GM19351 (cell line): ENCODE measurements at regions not wholly inside any gene's neighbourhood (a gene's known extent, or its start where the extent isn't known, plus 50 kb on each side); places are given as distances from the start of the nearest gene placed in this dataset.
A peak's percentile ranks its signal among the peaks of the same experiment; 100 is the strongest.
"Not testable (repeated sequence)": the region's sequence is repeated elsewhere in the genome, so short reads cannot be mapped to it uniquely, and the experiment has no call there.

Experiments
- ATAC-seq: cut with Tn5 transposase; IDR thresholded peaks from one replicate; pipeline ENCODE4 v1.9.1; 2021; ENCODE audit warnings: mild to moderate bottlenecking, moderate library complexity; ENCODE audit not compliant: unreplicated experiment

DNA sequence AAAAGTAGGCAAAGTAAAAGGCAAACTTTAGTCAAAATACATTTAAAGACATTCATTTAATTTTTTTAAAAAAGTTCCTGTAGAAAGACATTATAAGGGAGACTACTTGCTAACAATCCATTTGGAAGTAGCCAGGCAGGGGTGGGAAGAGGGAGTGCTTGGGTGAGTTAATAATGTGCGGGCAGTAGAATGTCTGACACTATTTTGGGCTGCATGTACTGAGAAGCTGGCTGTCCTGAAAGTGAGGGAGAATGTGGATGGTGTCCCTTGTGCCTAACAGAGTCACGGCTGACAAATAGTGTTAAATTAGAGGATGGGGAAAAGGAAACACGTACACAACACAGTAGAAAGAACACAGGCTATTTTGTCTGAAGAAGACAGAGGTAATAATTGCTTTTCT lies 142.5 kb downstream of the LCA5 start:
- ATAC-seq = no peak

DNA sequence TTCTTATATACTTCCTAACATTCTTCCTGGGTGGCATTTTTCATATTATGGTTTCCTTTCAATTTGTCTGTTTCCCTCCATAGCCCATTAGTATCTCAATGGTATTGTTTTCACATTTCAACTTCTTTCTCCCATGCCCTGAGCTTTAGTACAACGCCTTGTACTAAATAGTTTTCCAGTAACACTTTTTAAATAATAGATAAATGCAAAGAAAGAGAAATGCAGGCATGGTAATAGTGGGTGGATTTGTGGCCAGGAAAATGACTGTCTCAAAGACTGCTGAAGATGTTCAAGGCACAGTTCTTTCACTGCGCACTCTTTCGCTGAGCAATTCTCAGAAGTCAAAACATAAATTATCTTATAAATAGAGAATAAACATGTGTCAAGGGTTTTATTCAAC lies 145.1 kb downstream of the LCA5 start:
- no peak for ATAC-seq

DNA sequence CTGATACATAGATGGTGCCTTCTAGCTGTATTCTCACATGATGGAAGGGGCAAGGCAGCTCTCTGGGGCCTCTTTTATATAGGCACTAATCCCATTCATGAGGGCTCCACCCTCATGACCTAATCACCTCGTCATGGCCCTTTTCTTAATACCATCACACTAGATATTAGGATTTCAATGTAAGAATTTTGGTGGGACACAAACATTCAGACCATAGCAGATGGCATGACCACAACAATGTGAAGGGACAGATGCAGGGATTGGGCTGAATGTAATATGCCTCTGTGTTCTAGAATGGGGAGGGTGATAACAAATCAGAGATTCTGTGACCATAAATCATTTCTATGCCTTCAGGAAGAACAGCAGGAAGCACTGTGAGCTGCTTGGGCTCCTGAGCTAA lies 145.8 kb downstream of the LCA5 start:
- ATAC-seq = no peak

DNA sequence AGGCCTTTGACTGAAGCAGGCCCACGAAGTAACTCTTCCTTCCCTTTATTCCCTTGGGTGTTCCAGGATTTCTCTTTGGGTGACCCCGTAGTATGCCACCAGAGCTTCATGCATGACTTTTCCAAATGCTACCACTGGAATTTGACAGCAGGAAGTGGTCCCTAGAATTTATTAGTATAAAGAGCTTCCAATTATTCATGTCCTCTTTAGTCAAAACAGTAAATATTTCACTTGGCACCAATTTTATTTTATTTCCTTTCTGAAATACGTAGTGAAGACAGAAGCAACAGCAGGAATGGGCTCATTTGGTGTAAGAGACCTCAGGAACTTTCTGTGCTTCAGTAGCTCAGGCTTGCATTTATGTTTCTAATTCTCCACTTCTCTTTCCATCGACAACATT lies 151.3 kb downstream of the LCA5 start:
- ATAC-seq = no peak

GRCh38 chr6:79385333-79385732 lies 150.9 kb upstream of the HMGN3 start:
- no peak for ATAC-seq

GRCh38 chr6:79384845-79385244 lies 150.4 kb upstream of the HMGN3 start:
- ATAC-seq = no peak

GRCh38 chr6:79378957-79379356 lies 144.5 kb upstream of the HMGN3 start:
- no peak for ATAC-seq

- peak; percentile 78 for ATAC-seq
Observed at GRCh38 chr6:79377888-79378348, 143.4 kb upstream of the HMGN3 start.

- ATAC-seq = no peak
Observed at GRCh38 chr6:79377047-79377446, 142.6 kb upstream of the HMGN3 start.

DNA sequence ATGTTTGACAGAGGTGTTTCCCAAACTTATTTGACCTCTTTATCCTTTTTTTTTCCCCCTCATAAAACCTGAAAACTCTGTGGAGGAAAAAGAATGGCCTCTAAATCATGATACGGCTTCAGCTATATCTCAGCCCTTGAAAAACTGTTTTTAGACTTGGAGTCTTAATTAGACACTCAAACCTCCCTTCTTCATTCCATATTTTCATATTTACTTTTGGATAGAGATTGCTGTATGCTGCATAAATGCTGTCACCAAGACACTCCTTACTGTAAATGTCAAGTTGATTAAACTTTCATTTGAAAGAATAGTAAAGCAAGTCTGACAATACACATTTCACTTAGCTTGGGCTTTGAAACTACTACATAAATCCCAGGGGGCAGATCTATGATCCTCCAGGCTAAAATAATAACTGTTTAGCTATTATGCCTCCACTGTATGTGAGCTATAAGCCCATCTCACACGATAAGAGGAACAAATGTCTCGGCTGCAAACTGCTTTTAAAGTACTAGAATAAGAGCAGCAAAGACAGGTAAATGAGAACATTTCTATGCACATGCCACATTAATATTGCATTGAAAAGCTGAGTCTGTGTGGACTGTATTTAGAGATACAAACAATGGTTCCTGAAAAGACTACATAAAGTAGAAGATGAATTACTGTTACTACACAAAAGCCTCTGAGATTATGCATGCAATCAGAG lies 141.3 kb upstream of the HMGN3 start:
- no peak for ATAC-seq

DNA sequence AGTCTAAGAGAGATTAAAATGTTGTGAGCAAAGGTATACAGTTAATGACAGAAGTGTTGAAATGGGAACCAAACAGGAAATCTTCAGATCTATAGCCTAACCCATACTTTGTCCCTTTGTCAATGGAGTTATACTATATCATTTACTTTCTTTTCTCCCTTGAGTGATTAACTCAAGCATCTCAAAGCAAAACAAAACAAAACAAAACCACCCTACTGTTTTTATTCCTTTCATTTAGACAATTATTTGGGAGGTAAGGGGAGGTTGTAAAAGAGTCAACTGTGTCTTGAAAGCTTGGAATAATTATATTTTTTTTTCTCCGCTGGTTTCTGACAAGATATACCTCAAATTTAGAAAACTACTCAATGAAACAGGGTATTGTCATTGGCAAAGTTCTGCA lies 139.8 kb upstream of the HMGN3 start:
- no peak for ATAC-seq

GRCh38 chr6:79373880-79374279 lies 139.4 kb upstream of the HMGN3 start:
- ATAC-seq = no peak

DNA sequence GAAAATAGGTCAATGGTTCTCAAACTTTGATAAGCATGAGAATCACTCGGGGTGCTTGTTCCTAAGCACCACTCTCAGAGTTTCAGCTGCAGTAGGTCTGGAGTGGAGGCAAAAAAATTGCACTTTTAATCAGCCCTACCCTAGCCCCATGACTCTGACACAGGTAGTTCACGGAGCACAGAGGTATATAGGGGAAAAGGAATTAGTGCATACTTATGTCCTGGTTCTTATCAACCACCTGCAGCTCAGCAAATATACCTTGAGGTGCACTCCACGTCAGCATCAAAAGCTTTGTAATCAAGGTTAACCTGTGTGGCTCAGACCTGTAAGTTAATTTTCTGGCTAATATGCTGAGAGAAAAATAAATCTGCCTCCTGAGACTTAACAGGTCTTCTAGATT lies 138.8 kb upstream of the HMGN3 start:
- no peak for ATAC-seq

DNA sequence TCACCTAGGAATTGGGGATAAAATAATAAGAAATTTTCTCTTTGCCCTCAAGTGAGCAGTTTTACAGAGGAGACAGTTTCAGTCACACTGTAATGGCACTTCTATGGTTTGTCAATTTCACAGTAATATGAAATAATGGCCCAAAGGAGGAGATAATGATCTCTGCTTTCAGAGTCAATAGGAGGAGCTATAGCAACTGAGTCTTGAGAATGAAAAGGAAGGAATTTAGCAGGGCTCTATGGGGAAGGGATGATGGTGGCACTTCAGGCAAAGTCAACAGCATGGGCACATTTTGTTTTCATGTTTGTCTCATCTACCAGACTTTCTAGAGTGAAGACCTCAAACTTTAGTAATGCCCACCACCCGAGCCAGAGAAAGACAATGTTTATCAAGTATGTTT lies 138.3 kb upstream of the HMGN3 start:
- ATAC-seq = no peak

GRCh38 chr6:79369026-79369425 lies 134.5 kb upstream of the HMGN3 start:
- ATAC-seq = no peak

DNA sequence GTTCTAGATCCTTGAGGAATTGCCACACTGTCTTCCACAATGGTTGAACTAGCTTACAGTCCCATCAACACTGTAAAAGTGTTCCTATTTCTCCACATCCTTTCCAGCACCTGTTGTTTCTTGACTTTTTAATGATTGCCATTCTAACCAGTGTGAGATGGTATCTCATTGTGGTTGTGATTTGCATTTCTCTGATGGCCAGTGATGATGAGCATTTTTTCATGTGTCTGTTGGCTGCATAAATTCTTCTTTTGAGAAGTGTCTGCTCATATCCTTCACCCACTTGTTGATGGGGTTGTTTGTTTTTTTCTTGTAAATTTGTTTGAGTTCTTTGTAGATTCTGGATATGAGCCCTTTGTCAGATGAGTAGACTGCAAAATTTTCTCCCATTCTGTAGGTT lies 129.0 kb upstream of the HMGN3 start:
- not testable (repeated sequence) for ATAC-seq

GRCh38 chr6:79361074-79361473 lies 126.6 kb upstream of the HMGN3 start:
- not testable (repeated sequence) for ATAC-seq

- no peak for ATAC-seq
Observed at GRCh38 chr6:79353226-79353625, 118.7 kb upstream of the HMGN3 start.

GRCh38 chr6:79338493-79338892 lies 104.0 kb upstream of the HMGN3 start:
- no peak for ATAC-seq

DNA sequence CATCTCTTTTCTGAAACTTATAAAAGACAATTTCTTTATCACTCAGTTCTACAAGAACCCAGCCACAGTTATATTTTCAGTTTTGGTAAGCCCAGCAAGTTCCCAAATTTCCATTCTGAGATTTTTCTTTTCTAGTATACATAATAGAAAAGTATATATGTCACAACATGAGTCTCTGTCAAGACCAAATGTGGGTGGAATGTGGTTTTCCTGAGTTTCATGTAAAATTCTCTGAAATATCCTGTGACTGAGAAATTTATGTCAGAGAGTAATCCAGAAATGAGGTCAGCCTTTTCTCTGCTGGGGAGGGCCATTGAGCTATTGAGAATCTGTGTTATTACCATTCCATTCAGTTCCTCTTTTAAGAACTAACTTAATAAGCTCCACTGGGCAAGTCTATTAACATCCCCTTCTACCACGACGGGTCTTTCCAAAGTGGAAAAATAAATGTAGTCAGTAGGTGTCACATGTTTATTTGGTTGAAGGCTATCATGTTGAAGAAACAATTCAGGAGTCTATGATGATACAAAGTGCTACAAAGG lies 100.7 kb upstream of the HMGN3 start:
- ATAC-seq = peak; percentile 90

GRCh38 chr6:79334674-79335073 lies 100.2 kb upstream of the HMGN3 start:
- ATAC-seq = peak; percentile 2

- no peak for ATAC-seq
Observed at GRCh38 chr6:79330704-79331103, 96.2 kb upstream of the HMGN3 start.

DNA sequence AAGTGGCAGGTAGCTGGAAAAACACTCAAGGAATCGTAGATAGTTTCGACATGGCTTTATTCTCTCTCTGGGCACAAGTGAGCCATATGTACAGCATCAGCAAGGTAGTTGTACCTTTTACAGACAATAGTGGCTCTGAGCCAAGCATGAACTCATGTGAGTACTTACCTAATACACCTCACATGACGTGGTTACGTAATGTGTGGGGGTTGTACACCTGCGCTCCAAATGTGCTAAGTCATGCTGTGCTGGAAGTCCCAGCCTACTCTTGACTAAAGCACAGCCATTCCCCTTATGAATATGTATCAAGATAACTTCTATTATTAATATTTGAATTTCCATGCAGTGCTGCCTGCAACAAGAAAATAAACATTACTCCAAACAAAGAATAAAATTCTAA lies 78.8 kb upstream of the HMGN3 start:
- ATAC-seq = no peak
